Skeletal muscle tissue (tissue), 3 donors: ENCODE measurements at regions not wholly inside any gene's neighbourhood (a gene's known extent, or its start where the extent isn't known, plus 50 kb on each side); places are given as distances from the start of the nearest gene placed in this dataset.
"Not testable (repeated sequence)": the region's sequence is repeated elsewhere in the genome, so short reads cannot be mapped to it uniquely, and the experiment has no call there.

Experiments
- H3K27ac ChIP-seq: one replicate; pipeline ENCODE4 v1.7.0; 2013; ENCODE audit warnings: mild to moderate bottlenecking, low read depth, low read length, inconsistent platforms
- H3K27me3 ChIP-seq, 3 donors: one replicate each; pipeline ENCODE4 v1.7.0; 2013; ENCODE audit warnings: low read length in 3 of 3; ENCODE audit not compliant: control insufficient read depth in 3 of 3, insufficient read depth in 3 of 3
- H3K36me3 ChIP-seq, 3 donors: one replicate each; pipeline ENCODE4 v1.7.0; 2013; ENCODE audit warnings: low read length in 3 of 3; ENCODE audit not compliant: control insufficient read depth in 3 of 3, insufficient read depth in 3 of 3
- H3K4me1 ChIP-seq, 3 donors: one replicate each; pipeline ENCODE4 v1.7.0; 2013; ENCODE audit warnings: low read length in 3 of 3, mild to moderate bottlenecking in 3 of 3; ENCODE audit not compliant: control insufficient read depth in 3 of 3, insufficient read depth in 3 of 3
- H3K4me3 ChIP-seq, 3 donors: one replicate each; pipeline ENCODE4 v1.7.0; 2013; ENCODE audit warnings: low read length in 3 of 3
- H3K9ac ChIP-seq, 3 donors: one replicate each; pipeline ENCODE4 v1.7.0; 2013; ENCODE audit warnings: low read length in 3 of 3, mild to moderate bottlenecking in 3 of 3, moderate library complexity in 2 of 3, low read depth in 1 of 3
- H3K9me3 ChIP-seq, 3 donors: one replicate each; pipeline ENCODE4 v1.7.0; 2013; ENCODE audit warnings: low read length in 3 of 3; ENCODE audit not compliant: control insufficient read depth in 3 of 3
- donor health status: Osteomylitis.

DNA sequence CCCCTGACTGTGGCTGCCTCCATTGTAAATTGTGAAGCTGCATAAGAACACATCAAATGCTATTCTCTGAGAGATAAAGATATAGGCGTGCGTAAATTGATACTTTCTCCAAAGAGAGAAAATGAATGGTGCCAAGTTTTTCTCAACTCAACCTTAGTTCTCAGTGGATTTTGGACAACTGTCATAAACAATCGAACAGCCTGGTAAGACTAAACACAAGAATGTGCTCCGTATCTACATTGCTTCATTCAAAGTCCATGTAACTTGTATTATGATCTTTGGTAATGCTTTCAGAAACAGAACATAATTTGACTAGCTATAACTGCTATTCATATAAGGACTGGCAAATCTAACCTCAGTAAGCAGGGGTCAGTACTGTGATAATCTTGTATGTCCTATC is 429.1 kb downstream of the SEMA3D start:
- no peak overlapping the region for H3K9ac ChIP-seq
- no peak overlapping the region for H3K4me3 ChIP-seq
- H3K27ac ChIP-seq: no peak overlapping the region
- H3K36me3 ChIP-seq: no peaks in the 10 kb centered on the region
- H3K9me3 ChIP-seq: no peaks in the 10 kb centered on the region
- no peaks in the 10 kb centered on the region for H3K4me1 ChIP-seq
- no peaks in the 10 kb centered on the region for H3K27me3 ChIP-seq

DNA sequence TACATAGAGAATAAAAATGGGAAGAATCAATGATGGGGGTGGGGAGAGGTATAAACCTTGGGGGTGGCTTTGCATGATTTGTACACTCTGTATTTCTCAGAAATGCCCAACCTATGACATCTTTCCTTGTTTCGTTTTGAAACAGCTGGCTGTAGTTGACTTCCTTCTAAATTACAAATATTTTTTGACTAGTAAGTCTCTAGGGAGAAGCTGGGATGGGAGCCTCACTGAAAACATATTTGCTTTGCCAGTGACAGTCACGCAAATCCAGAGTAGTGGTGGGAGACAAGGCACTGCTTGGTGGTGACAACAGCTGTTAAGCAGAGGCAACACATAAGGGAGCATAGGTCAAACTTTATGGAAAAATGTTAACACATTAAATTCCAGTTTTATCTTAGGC is 440.5 kb downstream of the SEMA3D start:
- Histone ChIP-seq H3K9ac (no peak overlapping the region), H3K4me3 (no peak overlapping the region), H3K27ac (no peak overlapping the region), H3K4me1 (no peaks in the 10 kb centered on the region), H3K36me3 (no peaks in the 10 kb centered on the region), H3K9me3 (no peaks in the 10 kb centered on the region), H3K27me3 (no peaks in the 10 kb centered on the region)

DNA sequence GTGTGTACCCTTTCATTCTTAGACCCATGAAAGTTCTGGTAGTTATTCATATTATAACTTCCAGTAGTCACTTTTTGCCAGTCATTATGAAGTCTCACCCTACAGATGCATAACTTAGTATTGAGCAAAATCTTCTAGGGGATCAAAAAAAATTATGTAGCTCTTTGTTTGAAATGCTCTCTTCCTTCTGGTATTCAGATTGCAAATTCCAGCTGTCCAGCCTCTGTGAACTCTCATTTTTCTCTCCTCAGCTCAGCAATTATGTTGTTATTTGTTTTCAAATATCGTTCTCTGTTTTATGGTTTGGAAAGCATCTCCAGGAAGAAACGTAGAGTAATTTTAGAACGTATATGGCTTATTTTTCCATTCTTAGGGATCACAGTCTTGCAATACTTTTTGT is 442.5 kb downstream of the SEMA3D start:
- Histone ChIP-seq H3K27ac (no peak overlapping the region), H3K9ac (no peak overlapping the region), H3K27me3 (no peaks in the 10 kb centered on the region)

DNA sequence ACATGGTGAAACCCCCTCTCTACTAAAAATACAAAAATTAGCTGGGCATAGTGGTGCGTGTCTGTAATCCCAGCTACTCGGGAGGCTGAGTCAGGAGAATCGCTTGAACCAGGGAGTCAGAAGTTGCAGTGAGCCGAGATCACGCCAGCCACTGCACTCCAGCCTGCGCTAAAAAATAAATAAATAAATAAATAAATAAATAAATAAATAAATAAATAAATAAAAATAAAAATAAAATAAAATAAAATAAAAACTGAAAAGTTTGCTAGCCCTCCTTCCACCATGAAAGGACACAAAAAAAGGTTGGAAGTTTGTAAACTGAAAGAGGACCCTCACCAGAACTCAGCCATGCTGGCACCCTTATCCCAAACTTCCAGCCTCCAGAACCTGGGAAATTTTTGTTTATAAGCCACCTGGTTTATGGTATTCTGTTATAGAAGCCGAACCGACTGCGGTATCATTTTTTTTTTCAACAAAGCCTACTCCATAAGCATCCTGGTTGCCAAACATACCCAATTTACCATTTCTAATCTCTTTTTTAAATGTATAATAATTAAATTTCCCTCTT is 448.2 kb downstream of the SEMA3D start:
- no peaks in the 10 kb centered on the region for H3K9me3 ChIP-seq
- H3K36me3 ChIP-seq: no peaks in the 10 kb centered on the region
- no peaks in the 10 kb centered on the region for H3K27me3 ChIP-seq
- no peak overlapping the region for H3K4me3 ChIP-seq
- H3K4me1 ChIP-seq: no peaks in the 10 kb centered on the region
- no peak overlapping the region for H3K9ac ChIP-seq
- no peak overlapping the region for H3K27ac ChIP-seq

More for the DNA sequence above, 442.5 kb downstream of the SEMA3D start:
- Histone ChIP-seq H3K4me3 (no peak overlapping the region), H3K36me3 (no peaks in the 10 kb centered on the region), H3K4me1 (no peaks in the 10 kb centered on the region), H3K9me3 (no peaks in the 10 kb centered on the region)

DNA sequence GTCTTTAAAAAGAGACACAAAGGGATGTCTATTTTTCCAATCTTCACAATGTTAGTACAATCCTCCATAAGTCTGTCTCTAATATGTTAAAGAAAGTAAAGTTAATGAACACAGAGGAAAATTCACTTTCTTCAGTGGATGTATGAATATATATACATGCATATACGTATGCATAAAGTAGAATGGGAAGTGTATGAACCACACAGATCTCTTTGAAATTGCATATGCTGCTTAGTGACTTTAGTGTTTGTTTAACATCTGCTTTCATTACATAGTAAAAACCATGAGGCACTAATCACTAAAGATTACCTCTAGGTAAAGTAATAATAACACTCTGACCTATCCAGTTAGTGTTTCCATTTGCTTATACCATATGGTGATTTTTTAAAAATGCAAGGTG is 451.2 kb downstream of the SEMA3D start:
- H3K27ac ChIP-seq: no peak overlapping the region
- no peaks in the 10 kb centered on the region for H3K27me3 ChIP-seq
- H3K36me3 ChIP-seq: no peaks in the 10 kb centered on the region
- no peak overlapping the region for H3K9ac ChIP-seq
- no peaks in the 10 kb centered on the region for H3K4me1 ChIP-seq
- no peak overlapping the region for H3K4me3 ChIP-seq
- no peaks in the 10 kb centered on the region for H3K9me3 ChIP-seq

DNA sequence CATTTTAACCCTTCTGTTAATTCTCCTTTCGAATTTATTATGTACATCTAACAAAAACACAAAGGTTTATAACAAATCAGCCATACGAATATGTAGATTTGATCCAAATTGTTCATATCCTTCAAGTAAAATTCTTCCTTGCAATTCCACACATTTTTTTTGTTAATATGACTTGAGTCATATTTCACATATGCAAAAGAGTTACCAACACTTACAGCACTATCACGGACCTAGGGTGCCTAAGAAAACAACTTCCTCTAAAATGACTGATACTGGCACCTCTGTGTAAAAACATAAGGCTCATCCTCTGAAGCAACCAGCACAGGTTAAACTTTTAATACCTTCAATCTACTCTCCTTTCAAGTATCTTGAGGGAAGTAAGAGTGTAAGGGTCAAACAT is 451.8 kb downstream of the SEMA3D start:
- no peaks in the 10 kb centered on the region for H3K36me3 ChIP-seq
- H3K4me1 ChIP-seq: no peaks in the 10 kb centered on the region
- no peak overlapping the region for H3K9ac ChIP-seq

DNA sequence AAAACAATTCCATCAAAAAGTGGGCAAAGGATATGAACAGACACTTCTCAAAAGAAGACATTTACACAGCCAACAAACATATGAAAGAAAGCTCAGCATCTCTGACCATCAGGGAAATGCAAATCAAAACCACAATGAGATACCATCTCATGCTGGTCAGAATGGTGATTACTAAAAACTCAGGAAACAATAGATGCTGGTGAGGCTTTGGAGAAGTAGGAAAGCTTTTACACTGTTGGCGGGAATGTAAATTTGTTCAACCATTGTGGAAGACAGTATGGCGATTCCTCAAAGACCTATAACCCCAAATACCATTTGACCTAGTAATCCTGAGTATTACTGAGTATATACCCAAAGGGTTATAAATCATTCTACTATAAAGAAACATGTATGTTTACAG is 452.9 kb downstream of the SEMA3D start:
- not testable (repeated sequence) for H3K9me3 ChIP-seq, H3K36me3 ChIP-seq, H3K27ac ChIP-seq, H3K4me3 ChIP-seq, H3K9ac ChIP-seq, H3K27me3 ChIP-seq, H3K4me1 ChIP-seq

More for the DNA sequence above, 451.8 kb downstream of the SEMA3D start:
- H3K27ac ChIP-seq: no peak overlapping the region
- no peaks in the 10 kb centered on the region for H3K27me3 ChIP-seq
- H3K9me3 ChIP-seq: no peaks in the 10 kb centered on the region
- H3K4me3 ChIP-seq: no peak overlapping the region

DNA sequence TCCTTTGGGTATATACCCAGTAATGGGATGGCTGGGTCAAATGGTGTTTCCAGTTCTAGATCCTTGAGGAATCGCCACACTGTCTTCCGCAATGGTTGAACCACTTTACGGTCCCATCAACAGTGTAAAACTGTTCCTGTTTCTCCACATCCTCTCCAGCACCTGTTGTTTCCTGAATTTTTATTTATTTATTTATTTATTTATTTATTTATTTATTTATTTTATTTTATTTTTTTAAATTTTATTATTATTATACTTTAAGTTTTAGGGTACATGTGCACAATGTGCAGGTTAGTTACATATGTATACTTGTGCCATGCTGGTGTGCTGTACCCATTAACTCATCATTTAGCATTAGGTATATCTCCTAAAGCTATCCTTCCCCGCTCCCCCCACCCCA is 456.0 kb downstream of the SEMA3D start:
- not testable (repeated sequence) for H3K27me3 ChIP-seq, H3K9ac ChIP-seq, H3K4me1 ChIP-seq, H3K4me3 ChIP-seq, H3K9me3 ChIP-seq, H3K36me3 ChIP-seq, H3K27ac ChIP-seq

DNA sequence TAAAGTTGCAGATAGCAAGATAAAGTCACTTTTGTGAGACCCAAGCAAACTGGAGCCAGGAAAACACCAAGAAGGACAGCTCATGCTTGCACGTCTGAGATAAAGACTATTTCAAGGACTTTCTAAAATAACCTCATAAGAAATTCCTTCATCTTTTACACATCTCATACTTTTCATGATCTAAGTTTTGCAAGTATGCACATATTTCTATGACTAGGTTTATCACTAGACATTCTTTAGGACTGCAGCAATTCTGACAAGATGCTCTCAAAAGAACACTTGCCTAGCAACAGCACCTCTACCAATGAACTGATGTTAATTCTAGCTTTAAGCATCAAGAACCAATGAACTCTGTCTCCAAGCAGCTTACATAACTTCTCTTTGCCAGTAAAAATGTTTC is 457.6 kb downstream of the SEMA3D start:
- no peaks in the 10 kb centered on the region for H3K9me3 ChIP-seq
- no peak overlapping the region for H3K9ac ChIP-seq
- H3K36me3 ChIP-seq: no peaks in the 10 kb centered on the region
- no peaks in the 10 kb centered on the region for H3K27me3 ChIP-seq
- H3K27ac ChIP-seq: no peak overlapping the region
- no peaks in the 10 kb centered on the region for H3K4me1 ChIP-seq
- H3K4me3 ChIP-seq: no peak overlapping the region

DNA sequence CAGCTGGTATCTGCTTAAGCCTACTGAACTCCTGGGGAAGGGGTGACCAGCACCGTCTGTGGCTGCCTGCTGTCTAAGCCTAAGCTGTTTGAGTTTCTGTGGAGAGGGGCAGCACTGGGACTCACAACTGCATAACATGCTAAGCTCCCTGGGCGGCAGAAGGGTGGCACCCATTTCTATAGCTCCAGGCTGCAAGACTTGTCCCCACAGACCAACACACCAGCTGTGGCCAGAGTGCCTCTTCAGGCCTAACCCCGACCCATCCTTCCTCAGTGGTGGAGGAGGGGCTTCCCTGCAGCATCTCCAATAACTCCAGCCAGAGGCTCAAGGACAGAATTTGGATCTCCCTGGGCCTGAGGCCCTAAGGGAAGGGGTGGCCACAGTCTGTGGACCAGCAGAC is 464.1 kb downstream of the SEMA3D start:
- Histone ChIP-seq H3K4me3 (no peak overlapping the region), H3K9ac (no peak overlapping the region), H3K9me3 (no peaks in the 10 kb centered on the region)

DNA sequence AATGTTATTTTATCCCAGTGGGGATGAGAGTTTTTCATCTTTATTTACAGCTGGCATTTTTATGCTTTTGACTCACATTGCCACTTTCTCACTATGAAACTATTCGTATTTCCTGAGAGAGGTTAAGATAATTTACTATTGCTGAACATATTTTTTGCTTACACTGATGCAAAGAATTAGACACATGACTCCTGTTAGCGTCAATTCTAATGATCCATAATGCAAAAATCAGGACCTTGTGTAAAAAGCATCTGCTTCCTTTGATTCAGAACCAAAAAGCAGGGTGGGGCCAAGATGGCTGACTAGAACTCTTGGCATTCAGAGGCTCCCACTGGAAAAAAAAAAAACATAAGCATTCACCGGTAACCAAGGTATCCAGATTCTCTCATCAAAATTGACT is 464.8 kb downstream of the SEMA3D start:
- Histone ChIP-seq H3K27ac (no peak overlapping the region), H3K27me3 (no peaks in the 10 kb centered on the region), H3K4me3 (no peak overlapping the region), H3K9ac (no peak overlapping the region), H3K9me3 (no peaks in the 10 kb centered on the region), H3K4me1 (no peaks in the 10 kb centered on the region), H3K36me3 (no peaks in the 10 kb centered on the region)

More for the DNA sequence above, 464.1 kb downstream of the SEMA3D start:
- no peaks in the 10 kb centered on the region for H3K27me3 ChIP-seq
- H3K27ac ChIP-seq: no peak overlapping the region
- H3K4me1 ChIP-seq: no peaks in the 10 kb centered on the region
- no peaks in the 10 kb centered on the region for H3K36me3 ChIP-seq
